ENCODE measurements at regions not wholly inside any gene's neighbourhood (a gene's known extent, or its start where the extent isn't known, plus 50 kb on each side); places are given as distances from the start of the nearest gene placed in this dataset.
"Not testable (repeated sequence)": the region's sequence is repeated elsewhere in the genome, so short reads cannot be mapped to it uniquely, and the experiment has no call there.

GRCh38 chr7:103244865-103245264 is 52.4 kb upstream of the PMPCB start:
- peak in 1 of 14 experiments; percentile 5 for DNase-seq
- CTCF ChIA-PET; H3K4me3 Mint-ChIP-seq; H3K36me3 Mint-ChIP-seq (ENCODE audit: low read depth); H3K27me3 Mint-ChIP-seq; POLR2A ChIA-PET; H3K9me3 Mint-ChIP-seq; H3K4me3 ChIP-seq (ENCODE audit: low read length); H3K4me1 ChIP-seq (ENCODE audit: insufficient read depth, low read length); H3K36me3 ChIP-seq (ENCODE audit: insufficient read depth, low read length); H3K4me1 Mint-ChIP-seq (ENCODE audit: low read depth); intact Hi-C loops (cut with DNase I, micrococcal nuclease); H3K27ac ChIP-seq (ENCODE audit: low read depth in 1 of 2, low read length in 2 of 2); H3K27ac Mint-ChIP-seq; H3K27me3 ChIP-seq (ENCODE audit: control insufficient read depth in 1 of 2, insufficient read depth in 2 of 2, low read length in 2 of 2); ATAC-seq (ENCODE audit: poor library complexity); H3K9me3 ChIP-seq (ENCODE audit: control insufficient read depth in 1 of 2, insufficient read depth in 1 of 2, low read length in 2 of 2): not testable (repeated sequence)

DNA sequence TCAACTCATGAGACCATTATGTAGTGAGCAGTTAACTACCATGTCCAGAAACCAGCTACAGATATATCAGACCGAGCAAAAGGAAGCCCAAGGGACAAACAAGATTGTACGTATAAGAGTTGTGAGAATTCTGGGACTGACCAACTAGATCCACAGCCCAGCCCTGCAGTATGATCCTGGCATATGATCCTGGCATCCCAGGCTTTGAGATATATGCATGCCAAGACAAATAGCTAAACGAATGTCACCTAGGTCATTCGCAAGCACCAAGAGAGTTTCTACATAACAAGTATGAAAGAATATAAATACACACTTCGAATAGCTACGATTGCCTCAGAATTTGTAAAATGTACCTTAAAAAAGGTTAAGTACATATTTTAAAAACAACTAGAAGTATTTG is 56.4 kb upstream of the PMPCB start:
- H3K27me3 Mint-ChIP-seq, result peaks cover 5% of the 10 kb centered on the region
- Histone ChIP-seq H3K4me3 (ENCODE audit: low read length) (no peak overlapping the region), H3K36me3 (ENCODE audit: insufficient read depth, low read length) (no peaks in the 10 kb centered on the region), H3K4me1 (ENCODE audit: insufficient read depth, low read length) (no peaks in the 10 kb centered on the region), H3K27me3 (ENCODE audit: control insufficient read depth in 1 of 2, insufficient read depth in 2 of 2, low read length in 2 of 2) (no peaks in the 10 kb centered on the region), H3K27ac (ENCODE audit: low read depth in 1 of 2, low read length in 2 of 2) (no peak overlapping the region), H3K9me3 (ENCODE audit: control insufficient read depth in 1 of 2, insufficient read depth in 1 of 2, low read length in 2 of 2) (peaks cover 0 to 6% of the 10 kb centered on the region in 2 experiments)
- no peak for DNase-seq
- no peak overlapping the region for H3K27ac Mint-ChIP-seq
- H3K36me3 Mint-ChIP-seq (ENCODE audit: low read depth), result no peaks in the 10 kb centered on the region
- intact Hi-C loops (cut with DNase I, micrococcal nuclease), result no loop called here
- CTCF ChIA-PET, result no interaction called here
- no peaks in the 10 kb centered on the region for H3K4me1 Mint-ChIP-seq (ENCODE audit: low read depth)
- TF ChIP-seq, protein P1, sequence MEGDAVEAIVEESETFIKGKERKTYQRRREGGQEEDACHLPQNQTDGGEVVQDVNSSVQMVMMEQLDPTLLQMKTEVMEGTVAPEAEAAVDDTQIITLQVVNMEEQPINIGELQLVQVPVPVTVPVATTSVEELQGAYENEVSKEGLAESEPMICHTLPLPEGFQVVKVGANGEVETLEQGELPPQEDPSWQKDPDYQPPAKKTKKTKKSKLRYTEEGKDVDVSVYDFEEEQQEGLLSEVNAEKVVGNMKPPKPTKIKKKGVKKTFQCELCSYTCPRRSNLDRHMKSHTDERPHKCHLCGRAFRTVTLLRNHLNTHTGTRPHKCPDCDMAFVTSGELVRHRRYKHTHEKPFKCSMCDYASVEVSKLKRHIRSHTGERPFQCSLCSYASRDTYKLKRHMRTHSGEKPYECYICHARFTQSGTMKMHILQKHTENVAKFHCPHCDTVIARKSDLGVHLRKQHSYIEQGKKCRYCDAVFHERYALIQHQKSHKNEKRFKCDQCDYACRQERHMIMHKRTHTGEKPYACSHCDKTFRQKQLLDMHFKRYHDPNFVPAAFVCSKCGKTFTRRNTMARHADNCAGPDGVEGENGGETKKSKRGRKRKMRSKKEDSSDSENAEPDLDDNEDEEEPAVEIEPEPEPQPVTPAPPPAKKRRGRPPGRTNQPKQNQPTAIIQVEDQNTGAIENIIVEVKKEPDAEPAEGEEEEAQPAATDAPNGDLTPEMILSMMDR (IDR thresholded peaks at IDR 0.05), result no peak
- POLR2A ChIA-PET, result no interaction called here
- no peak for ATAC-seq (ENCODE audit: poor library complexity)
- H3K4me3 Mint-ChIP-seq, result no peak overlapping the region
- peaks cover 6% of the 10 kb centered on the region for H3K9me3 Mint-ChIP-seq

DNA sequence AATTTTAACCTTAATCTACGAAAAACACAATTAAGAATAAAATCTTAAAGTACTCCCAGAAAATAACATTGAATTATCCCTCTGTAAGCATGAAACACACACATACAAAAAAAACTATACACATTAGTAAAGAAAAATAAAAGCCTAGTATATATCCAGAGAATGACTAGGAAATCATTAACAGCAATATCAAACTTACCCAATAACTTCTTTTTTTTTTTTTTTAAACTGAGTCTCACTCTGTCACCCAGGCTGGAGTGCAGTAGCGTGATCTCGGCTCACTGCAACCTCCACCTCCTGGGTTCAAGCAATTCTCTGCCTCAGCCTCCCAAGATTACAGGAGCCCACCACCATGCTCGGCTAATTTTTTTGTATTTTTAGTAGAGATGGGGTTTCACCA is 61.4 kb upstream of the PMPCB start:
- H3K9me3 Mint-ChIP-seq; H3K27ac Mint-ChIP-seq; H3K9me3 ChIP-seq (ENCODE audit: control insufficient read depth in 1 of 2, insufficient read depth in 1 of 2, low read length in 2 of 2); H3K27me3 ChIP-seq (ENCODE audit: control insufficient read depth in 1 of 2, insufficient read depth in 2 of 2, low read length in 2 of 2); H3K4me1 ChIP-seq (ENCODE audit: insufficient read depth, low read length); CTCF ChIA-PET; DNase-seq; H3K4me3 Mint-ChIP-seq; H3K27me3 Mint-ChIP-seq; intact Hi-C loops (cut with DNase I, micrococcal nuclease); H3K4me3 ChIP-seq (ENCODE audit: low read length); H3K36me3 ChIP-seq (ENCODE audit: insufficient read depth, low read length); H3K36me3 Mint-ChIP-seq (ENCODE audit: low read depth); H3K4me1 Mint-ChIP-seq (ENCODE audit: low read depth); POLR2A ChIA-PET; ATAC-seq (ENCODE audit: poor library complexity); H3K27ac ChIP-seq (ENCODE audit: low read depth in 1 of 2, low read length in 2 of 2): not testable (repeated sequence)

DNA sequence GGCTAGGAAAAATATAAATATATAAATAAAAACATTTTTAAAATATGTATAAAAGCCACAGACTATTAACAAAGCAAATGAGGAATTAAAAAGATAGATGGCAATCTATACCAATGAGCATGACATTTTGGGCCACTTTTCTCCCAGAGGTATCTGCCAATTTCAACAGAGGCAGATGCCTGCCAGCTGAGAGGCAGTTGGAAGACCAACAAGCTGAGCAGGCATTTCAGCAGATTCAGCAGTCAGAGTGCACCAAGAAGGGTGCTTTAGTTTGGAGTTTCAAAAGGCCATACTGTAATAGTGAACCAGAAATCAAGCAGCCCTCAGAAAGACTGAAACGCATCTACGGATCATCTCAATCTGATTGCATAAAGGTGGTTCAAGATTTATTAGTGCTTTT is 62.4 kb upstream of the PMPCB start:
- DNase-seq; H3K4me3 ChIP-seq (ENCODE audit: low read length); H3K27ac Mint-ChIP-seq; H3K9me3 Mint-ChIP-seq; intact Hi-C loops (cut with DNase I, micrococcal nuclease); CTCF ChIA-PET; H3K9me3 ChIP-seq (ENCODE audit: control insufficient read depth in 1 of 2, insufficient read depth in 1 of 2, low read length in 2 of 2); H3K27ac ChIP-seq (ENCODE audit: low read depth in 1 of 2, low read length in 2 of 2); H3K4me1 Mint-ChIP-seq (ENCODE audit: low read depth); H3K36me3 ChIP-seq (ENCODE audit: insufficient read depth, low read length); H3K27me3 Mint-ChIP-seq; H3K27me3 ChIP-seq (ENCODE audit: control insufficient read depth in 1 of 2, insufficient read depth in 2 of 2, low read length in 2 of 2); H3K36me3 Mint-ChIP-seq (ENCODE audit: low read depth); ATAC-seq (ENCODE audit: poor library complexity); H3K4me1 ChIP-seq (ENCODE audit: insufficient read depth, low read length); POLR2A ChIA-PET; H3K4me3 Mint-ChIP-seq: not testable (repeated sequence)

DNA sequence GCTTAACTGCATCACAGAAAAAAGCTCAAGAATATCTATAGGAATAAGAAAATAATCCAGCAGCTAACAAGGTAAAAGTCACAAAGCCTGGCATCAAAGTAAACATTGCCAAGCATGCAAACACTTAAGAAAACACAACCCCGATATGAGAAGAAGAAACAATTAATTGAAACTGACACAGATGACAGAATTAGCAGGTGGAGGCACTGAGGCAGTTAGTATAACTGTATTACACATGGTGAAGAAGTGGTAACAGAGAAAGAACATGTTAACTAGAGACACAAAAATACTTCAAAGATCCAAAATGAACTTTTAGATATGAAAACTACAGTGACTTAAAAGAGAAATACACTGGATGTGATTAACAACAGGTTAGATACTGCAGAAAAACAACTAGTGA is 69.4 kb upstream of the PMPCB start:
- H3K27ac ChIP-seq (ENCODE audit: low read depth in 1 of 2, low read length in 2 of 2); DNase-seq; H3K27me3 Mint-ChIP-seq; H3K27me3 ChIP-seq (ENCODE audit: control insufficient read depth in 1 of 2, insufficient read depth in 2 of 2, low read length in 2 of 2); intact Hi-C loops (cut with DNase I, micrococcal nuclease); ATAC-seq (ENCODE audit: poor library complexity); H3K4me1 ChIP-seq (ENCODE audit: insufficient read depth, low read length); POLR2A ChIA-PET; H3K36me3 ChIP-seq (ENCODE audit: insufficient read depth, low read length); CTCF ChIA-PET; H3K4me1 Mint-ChIP-seq (ENCODE audit: low read depth); H3K27ac Mint-ChIP-seq; H3K4me3 Mint-ChIP-seq; H3K9me3 ChIP-seq (ENCODE audit: control insufficient read depth in 1 of 2, insufficient read depth in 1 of 2, low read length in 2 of 2); H3K36me3 Mint-ChIP-seq (ENCODE audit: low read depth); H3K9me3 Mint-ChIP-seq; H3K4me3 ChIP-seq (ENCODE audit: low read length): not testable (repeated sequence)

DNA sequence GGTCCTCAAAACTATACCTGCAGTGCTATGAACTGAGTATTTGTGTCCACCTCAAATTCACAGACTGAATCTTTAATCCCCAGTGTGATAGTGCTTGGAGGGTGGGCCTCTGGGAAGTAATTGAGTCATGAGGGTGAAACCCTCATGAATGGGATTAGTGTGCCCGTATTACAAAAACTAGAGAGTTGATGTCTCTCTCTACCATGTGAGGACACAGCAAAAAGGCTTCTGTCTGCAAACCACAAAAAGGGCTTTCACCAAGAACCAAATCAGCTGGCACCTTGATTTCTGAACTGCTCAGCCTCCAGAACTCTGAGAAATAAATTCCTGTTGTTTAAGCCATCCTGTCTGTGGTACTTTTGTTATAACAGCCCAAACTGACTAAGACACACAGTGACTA is 71.4 kb upstream of the PMPCB start:
- H3K27me3 ChIP-seq (ENCODE audit: control insufficient read depth in 1 of 2, insufficient read depth in 2 of 2, low read length in 2 of 2); H3K36me3 Mint-ChIP-seq (ENCODE audit: low read depth); H3K9me3 ChIP-seq (ENCODE audit: control insufficient read depth in 1 of 2, insufficient read depth in 1 of 2, low read length in 2 of 2); H3K36me3 ChIP-seq (ENCODE audit: insufficient read depth, low read length); ATAC-seq (ENCODE audit: poor library complexity); H3K27ac Mint-ChIP-seq; H3K4me1 ChIP-seq (ENCODE audit: insufficient read depth, low read length); H3K4me1 Mint-ChIP-seq (ENCODE audit: low read depth); H3K27me3 Mint-ChIP-seq; H3K9me3 Mint-ChIP-seq; CTCF ChIA-PET; intact Hi-C loops (cut with DNase I, micrococcal nuclease); H3K4me3 ChIP-seq (ENCODE audit: low read length); DNase-seq; H3K4me3 Mint-ChIP-seq; H3K27ac ChIP-seq (ENCODE audit: low read depth in 1 of 2, low read length in 2 of 2); POLR2A ChIA-PET: not testable (repeated sequence)

GRCh38 chr7:103223065-103223464 is 74.2 kb upstream of the NAPEPLD start:
- H3K4me3 ChIP-seq (ENCODE audit: low read length); ATAC-seq (ENCODE audit: poor library complexity); H3K9me3 ChIP-seq (ENCODE audit: control insufficient read depth in 1 of 2, insufficient read depth in 1 of 2, low read length in 2 of 2); POLR2A ChIA-PET; H3K36me3 ChIP-seq (ENCODE audit: insufficient read depth, low read length); H3K4me1 Mint-ChIP-seq (ENCODE audit: low read depth); H3K4me3 Mint-ChIP-seq; CTCF ChIA-PET; H3K36me3 Mint-ChIP-seq (ENCODE audit: low read depth); H3K27ac Mint-ChIP-seq; H3K27me3 Mint-ChIP-seq; H3K27ac ChIP-seq (ENCODE audit: low read depth in 1 of 2, low read length in 2 of 2); H3K4me1 ChIP-seq (ENCODE audit: insufficient read depth, low read length); DNase-seq; H3K27me3 ChIP-seq (ENCODE audit: control insufficient read depth in 1 of 2, insufficient read depth in 2 of 2, low read length in 2 of 2); intact Hi-C loops (cut with DNase I, micrococcal nuclease); H3K9me3 Mint-ChIP-seq: not testable (repeated sequence)

Data from CD4-positive, alpha-beta T cell (primary cell).